Panc1 (cell line): ENCODE measurements at regions not wholly inside any gene's neighbourhood (a gene's known extent, or its start where the extent isn't known, plus 50 kb on each side); places are given as distances from the start of the nearest gene placed in this dataset.

ENCODE experiments used
- TCF7L2 ChIP-seq: IDR thresholded peaks from 2 replicates; pipeline ENCODE4 v1.6.1; 2011; ENCODE audit warnings: mild to moderate bottlenecking, low read depth, low read length, inconsistent platforms
- TF ChIP-seq, protein P1 (sequence below): fragments of 450-650 bp; IDR thresholded peaks from 2 replicates; pipeline ENCODE4 v1.5.1; 2017; ENCODE audit warnings: mild to moderate bottlenecking

DNA sequence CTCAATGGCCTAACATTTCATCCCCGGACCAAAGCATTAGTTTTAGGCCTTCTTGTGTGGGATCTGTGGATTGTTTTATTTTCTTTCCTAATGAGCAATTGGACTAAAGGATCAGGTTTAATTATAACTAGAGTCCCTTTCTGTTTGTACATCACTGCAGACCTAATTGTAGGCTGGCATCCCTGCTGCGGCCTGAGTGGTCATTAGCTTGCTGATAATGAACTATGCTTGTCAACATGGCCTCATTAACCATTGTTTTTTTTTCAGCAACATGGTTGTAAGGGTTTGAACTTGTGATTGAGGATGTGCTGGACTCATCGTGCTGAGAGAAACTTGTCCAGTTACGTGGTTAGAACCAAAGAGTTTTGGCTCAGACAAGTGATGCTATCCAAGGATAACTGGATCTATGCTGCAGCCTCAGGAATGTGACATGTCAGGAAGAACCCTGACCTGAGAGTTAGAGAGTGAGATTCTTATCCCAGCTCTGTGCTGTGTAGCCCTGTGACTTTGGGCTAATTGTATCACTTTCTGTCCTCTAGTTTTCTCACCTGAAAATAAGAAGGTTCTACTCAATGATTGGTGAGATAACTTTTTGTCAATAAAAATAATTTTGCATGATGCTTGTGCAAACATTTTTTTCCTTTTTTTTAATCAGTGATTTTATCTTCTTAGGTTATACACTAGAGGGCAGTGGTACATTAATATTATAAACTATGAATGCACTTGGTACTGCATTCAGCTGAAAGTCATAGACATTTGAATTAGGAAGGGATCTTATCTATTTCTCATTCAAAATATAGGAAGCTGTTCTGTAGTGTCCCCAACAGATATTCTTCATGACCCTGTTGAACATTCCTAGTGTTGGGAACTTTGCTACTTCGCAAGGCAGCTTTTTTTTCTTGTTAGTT is 140.9 kb downstream of the RNF144B start:
- TF ChIP-seq, protein P1, sequence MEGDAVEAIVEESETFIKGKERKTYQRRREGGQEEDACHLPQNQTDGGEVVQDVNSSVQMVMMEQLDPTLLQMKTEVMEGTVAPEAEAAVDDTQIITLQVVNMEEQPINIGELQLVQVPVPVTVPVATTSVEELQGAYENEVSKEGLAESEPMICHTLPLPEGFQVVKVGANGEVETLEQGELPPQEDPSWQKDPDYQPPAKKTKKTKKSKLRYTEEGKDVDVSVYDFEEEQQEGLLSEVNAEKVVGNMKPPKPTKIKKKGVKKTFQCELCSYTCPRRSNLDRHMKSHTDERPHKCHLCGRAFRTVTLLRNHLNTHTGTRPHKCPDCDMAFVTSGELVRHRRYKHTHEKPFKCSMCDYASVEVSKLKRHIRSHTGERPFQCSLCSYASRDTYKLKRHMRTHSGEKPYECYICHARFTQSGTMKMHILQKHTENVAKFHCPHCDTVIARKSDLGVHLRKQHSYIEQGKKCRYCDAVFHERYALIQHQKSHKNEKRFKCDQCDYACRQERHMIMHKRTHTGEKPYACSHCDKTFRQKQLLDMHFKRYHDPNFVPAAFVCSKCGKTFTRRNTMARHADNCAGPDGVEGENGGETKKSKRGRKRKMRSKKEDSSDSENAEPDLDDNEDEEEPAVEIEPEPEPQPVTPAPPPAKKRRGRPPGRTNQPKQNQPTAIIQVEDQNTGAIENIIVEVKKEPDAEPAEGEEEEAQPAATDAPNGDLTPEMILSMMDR: peak; percentile 35; the same call in 1 of the 2 replicates
- no peak for TF ChIP-seq TCF7L2
